ENCODE measurements at regions not wholly inside any gene's neighbourhood (a gene's known extent, or its start where the extent isn't known, plus 50 kb on each side); places are given as distances from the start of the nearest gene placed in this dataset.

- no peak for TF ChIP-seq CTCF (IDR thresholded peaks at IDR 0.05)
- no peak for TF ChIP-seq TCF7L2 (IDR thresholded peaks at IDR 0.05; ENCODE audit: low read depth, low read length)
- no peak for TF ChIP-seq POLR2AphosphoS5 (IDR thresholded peaks at IDR 0.05; ENCODE audit: low read depth, low read length)
These were observed 1650.6 kb upstream of the IGFBP7 start for GRCh38 chr4:58760737-58761136.
